ENCODE measurements at regions not wholly inside any gene's neighbourhood (a gene's known extent, or its start where the extent isn't known, plus 50 kb on each side); places are given as distances from the start of the nearest gene placed in this dataset.
A peak's percentile ranks its signal among the peaks of the same experiment; 100 is the strongest.
"Not testable (repeated sequence)": the region's sequence is repeated elsewhere in the genome, so short reads cannot be mapped to it uniquely, and the experiment has no call there.

DNA sequence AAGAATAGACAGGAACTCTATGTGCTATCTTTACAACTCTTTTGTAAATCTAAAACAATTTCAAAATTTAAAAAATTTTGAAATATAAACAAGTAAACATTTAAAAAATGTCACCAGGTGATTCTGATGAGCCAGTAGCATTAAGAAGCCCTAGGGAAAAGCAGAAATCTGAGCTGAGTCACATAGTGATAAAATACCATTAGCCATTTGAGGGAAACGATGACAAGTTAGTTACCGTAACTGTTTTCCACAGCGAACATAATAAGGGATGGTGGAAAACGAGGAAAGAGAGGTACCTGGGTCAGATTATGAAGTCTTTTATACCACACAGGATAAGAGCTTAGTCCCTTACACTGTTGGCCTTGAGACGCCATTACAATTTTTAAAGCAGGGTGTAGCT is 55.5 kb downstream of the PRR15 start:
- DNase-seq (ENCODE audit: extremely low read depth, low read depth) = no peak

DNA sequence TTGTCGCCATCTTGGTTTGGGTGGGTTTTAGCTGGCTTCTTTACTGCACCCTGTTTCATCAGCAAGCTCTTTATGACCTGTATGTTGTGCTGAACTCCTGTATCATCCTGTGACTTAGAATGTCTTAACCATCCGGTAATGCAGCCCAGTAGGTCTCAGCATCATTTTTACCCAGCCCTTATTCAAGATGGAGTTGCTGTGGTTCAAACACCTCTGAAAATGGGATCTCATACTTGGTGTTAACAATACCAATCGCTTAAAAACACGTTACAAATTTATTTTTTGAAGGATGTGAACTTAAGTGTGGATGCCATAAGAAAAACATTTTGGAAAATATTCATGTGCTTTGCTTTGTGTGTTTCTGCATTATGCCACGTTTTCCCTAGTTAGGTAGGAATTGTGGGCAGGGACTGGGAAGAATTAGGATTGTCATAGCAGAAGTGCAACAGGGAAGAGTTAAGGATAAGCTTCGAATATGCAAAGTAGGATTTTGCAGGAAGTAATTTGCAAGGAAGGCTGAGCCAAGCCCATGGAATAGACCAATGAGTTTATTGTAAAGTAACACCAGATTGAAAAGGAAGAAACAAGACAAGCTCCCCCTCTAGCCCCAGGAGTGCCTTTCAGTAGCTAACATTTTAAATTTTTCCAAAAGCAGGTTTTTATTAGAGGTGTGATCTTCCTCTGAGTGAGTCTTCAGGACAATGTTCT is 56.4 kb downstream of the PRR15 start:
- DNase-seq (ENCODE audit: extremely low read depth, low read depth) = no peak

DNA sequence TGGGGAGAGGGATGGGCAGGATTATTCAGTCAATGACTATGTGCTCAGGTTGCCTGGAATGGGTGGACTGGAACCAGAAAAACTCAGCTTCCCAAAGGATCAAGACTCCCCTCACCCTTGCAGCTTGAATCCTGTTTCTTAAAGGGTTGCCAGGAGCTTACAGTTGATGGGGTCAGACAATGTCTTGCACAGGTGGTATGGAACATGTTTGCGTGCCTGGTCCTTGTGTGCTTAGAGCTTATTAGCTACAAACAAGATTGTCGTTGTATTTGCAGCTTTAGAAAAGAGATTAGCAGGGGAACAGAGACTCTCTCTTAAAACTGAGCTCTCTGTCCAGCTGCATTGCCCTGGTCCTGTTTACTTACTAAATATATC is 56.9 kb downstream of the PRR15 start:
- no peak for DNase-seq (ENCODE audit: extremely low read depth, low read depth)

DNA sequence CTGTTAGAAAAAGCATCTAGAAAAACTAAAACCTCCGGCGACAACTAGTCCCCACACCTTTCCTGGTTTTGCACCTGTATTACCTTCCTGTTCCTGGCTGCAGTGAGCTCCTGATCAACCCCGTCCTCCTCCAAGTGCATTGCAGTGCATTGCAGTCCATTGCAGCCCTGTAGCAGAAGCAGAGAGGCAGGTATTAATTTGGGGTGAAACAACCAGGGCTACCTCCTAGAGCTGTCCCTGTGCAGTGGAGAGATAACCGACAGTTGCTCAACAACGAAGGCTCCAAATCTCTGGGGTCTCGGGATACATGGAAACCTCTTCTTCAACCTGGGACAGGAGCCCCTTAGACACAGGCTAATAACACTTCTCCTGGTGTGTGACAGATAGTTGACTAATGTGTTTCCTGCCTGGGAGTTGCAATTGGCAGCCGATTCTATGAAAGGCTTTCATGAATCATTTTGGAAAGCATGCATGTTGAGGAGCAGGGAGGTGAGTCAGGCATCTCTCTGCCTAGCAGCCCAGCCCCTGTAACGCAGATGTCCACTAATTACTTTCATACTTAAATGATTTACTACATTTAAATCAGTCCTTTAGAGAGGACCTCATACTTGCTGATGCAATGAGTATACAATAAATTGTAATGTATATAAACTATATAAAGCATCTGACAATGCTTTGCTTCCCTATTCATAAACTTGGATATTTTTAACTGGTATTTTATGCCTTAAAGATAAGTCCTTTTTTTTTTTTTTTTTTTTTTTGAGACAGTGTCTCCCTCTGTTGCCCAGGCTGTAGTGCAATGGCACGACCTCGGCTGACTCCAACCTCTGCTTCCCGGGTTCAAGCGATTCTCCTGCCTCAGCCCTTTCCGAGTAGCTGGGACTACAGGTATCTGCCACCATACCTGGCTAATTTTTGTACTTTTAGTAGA is 59.0 kb downstream of the PRR15 start:
- DNase-seq (ENCODE audit: extremely low read depth, low read depth) = peak; percentile 78

DNA sequence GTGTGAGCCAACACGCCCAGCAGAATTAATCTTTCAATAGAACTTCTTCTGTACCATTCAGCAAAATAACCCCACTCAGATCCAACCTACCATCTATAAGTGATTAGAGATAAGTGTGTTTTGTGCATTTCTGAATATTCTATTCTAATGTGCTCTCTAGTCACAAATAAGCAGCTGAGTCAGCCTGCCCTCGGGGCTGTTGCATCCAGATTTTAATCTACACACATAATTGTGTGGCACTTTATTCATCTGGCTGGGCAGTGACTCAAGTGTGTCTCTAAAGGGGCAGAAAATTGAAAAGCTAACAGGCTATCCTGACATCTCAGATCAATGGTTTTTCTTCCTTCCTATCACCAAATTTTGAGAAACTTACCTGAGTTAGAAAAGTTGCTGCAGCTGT is 60.3 kb downstream of the PRR15 start:
- no peak for DNase-seq (ENCODE audit: extremely low read depth, low read depth)

DNA sequence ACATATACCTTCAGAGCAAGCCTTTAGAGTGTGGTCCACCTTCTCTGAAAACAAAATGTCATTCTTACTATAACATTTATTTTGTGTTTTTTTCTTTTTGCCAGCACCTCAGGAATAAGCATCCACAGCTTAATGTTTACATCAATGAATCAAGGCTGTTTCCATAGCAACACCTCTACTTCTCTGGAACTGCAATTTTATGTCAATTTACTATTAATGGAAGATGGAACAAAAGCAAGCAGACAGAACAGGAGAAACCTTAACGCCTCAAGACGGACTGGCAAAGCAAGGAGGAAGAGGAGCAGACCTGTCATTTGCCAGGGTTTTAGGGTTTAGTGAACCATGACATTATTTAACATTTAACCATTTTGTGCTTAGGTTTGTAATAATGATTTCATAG is 63.1 kb downstream of the PRR15 start:
- no peak for DNase-seq (ENCODE audit: extremely low read depth, low read depth)

DNA sequence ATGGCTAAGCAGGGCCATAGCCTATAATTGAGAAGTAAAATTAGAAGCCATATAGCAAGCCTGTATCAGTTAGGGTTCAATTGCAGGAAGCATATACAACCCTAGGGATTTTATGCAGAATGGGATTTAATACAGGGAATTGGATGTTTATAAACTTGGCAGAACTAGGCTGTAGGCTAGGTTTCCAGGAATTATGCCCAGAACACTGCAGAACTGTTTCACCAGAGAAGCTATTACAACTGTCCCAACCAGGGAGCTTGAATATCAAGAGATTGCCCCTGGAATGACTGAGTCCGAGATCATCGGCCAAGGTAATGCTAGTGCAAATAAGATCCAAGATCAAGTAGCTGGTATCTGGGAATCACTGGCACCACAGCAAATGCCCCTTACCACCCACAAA is 64.0 kb downstream of the PRR15 start:
- DNase-seq (ENCODE audit: extremely low read depth, low read depth) = no peak

DNA sequence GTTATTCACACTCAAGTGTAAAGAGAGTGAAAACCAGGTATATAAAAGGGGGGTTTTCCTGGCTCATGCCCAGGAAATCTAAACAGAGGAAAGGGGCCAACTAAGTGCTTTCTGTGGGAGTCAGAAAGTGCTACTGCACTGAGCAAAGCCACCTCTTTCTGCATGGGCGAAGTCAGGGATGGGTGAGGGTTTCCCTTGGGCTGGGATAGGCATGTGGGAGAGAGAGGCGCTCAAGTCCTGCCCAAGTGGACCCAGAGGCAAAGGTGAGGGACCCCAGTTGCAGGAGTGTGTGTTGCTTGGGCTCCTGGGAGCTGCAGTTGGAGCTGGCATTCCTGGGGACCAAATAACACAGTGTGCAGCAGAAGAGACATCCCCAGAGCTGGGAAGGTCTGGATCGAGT is 65.9 kb downstream of the PRR15 start:
- no peak for DNase-seq (ENCODE audit: extremely low read depth, low read depth)

DNA sequence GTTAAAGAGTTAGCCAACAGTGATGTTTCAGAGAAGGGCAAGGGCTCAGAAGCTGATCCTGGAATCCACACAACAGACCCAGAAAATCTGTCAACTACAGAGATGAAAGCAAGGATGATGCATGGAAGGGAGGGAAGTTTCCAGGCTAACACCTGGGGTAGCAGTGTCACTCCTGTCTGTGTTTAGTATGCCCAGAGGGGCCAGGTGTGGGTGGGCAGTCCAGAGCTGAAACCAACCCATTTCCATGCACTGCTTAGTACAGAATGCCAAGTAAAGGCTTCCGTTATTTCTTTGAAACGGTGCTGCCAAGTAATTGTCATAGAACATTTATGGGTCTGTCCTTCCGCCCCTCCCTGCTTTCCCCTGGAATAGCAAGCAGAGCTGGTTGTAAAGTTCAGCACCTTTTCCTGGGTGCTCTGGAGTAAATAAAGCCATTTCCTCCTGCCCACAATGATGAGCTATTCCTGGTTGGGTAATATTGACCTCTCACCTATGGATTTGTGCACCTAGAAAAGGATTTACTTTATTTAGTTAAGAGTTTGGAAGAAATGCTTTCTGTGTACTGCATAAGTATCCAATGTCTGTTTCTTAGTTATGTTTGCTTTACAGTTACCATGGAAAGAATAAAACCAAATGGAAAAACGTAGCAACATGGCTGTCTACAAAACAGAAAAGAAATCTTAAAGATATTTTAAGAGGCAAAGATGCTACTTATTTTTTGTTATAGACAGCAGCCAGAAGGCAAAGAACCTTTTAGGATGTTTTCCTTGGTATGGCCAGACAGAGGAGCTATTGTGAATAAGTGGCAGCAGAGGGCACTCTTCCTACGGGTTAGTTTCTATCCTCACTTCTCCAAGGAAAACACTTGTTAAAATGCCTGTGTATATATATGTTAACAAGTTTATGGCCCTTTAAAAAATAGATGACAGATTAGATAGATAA is 71.7 kb downstream of the PRR15 start:
- peak; percentile 37 for DNase-seq (ENCODE audit: extremely low read depth, low read depth)

DNA sequence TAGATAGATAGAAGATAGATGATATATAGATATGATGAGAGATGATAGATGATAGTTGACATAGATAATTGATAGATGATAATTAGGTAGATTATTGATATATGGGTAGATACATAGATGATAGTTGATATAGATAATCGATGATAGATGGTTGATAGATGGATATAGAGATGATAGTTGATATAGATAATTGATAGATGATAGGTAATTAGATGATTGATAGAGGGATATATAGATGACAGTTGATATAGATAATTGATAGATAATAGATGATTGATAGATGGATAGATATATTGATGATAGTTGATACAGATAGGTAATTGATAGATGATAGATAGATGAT is 72.3 kb downstream of the PRR15 start:
- DNase-seq (ENCODE audit: extremely low read depth, low read depth) = no peak

DNA sequence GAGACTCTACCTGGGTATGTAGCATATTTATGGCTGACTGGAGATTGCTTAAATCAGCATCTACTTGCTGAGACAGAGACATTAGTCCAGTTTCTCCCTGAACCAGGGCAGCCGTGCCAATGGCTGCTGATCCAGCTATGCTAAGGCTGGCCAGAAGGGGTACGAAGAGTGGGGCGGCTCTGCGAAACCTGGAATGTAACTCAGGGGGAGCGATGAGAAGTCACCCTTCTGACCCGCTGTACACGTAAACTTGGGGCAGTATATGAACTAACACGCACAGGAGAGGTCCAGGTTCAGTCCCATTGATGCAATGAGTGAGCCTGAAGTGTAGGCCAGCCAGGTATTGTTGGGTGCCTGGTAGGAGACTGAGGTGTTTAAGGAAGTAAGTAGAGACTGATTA is 73.7 kb downstream of the PRR15 start:
- no peak for DNase-seq (ENCODE audit: extremely low read depth, low read depth)

DNA sequence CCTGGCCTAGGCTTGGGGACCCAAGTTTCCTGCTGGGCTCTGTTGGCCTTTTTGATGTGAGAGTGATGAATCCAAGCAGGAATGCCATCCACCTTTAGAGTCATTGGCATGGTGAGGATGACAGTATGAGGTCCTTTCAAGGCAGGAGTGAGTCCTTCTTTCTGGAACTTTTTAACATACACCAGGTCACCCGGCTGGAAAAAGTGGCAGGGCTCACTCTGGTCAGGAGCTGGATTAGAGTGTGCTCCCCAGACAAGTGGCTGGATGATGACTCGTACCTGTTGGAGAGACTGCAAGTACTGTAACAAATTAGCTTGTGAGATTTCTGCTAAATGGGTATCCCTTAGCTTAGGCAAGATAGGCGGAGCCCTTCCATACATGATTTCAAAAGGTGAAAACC is 75.2 kb downstream of the PRR15 start:
- not testable (repeated sequence) for DNase-seq (ENCODE audit: extremely low read depth, low read depth)

DNA sequence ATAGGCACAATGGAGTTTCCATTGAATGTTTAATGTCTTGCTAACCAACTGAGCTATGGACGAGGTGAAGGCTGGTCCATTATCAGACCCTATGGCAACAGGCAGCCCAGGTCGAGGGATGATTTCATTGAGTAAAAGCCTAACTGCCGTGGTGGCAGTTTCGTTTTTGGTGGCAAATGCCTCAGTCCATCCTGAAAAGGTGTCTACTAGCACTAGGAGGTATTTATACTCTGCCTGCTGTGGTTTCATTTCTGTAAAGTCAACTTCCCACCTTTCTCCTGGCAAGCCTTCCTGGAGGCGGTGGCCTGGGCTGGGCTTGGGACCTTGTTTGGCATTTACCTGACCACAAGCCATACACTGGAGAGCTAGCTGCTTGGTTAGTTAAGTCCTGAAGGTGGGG is 75.8 kb downstream of the PRR15 start:
- no peak for DNase-seq (ENCODE audit: extremely low read depth, low read depth)

DNA sequence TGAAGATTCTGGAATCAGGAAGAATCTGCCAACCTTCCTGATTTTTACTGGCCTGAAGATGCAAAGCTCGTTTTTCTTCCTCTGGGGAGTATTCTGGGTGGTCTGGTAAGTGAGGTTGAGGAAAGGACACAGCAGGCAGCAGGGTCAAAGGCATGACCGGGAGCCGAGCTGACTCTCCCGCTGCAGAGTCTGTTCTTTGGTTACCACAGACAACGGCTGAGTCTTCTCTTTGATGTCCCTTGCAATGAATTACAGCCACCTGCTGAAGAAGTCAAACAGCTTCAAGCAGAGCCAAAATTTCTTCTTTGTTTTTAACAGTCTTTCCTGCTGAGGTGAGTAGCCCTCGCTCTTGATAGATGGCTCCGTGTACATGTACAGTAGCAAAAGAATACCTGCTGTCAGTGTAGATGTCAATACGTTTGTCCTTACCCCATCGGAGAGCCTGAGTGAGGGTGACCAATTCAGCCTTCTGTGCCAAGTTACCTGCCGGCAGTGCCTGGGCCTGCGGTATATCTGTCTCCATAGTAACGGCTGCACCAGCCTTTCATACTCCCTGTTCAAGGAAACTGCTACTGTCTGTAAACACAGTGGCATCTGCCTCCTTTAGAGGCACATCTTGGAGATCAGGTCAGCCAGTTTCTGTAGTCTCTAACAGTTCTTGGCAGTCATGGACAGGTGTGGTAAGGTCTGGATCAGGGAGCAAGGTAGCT is 76.4 kb downstream of the PRR15 start:
- no peak for DNase-seq (ENCODE audit: extremely low read depth, low read depth)

DNA sequence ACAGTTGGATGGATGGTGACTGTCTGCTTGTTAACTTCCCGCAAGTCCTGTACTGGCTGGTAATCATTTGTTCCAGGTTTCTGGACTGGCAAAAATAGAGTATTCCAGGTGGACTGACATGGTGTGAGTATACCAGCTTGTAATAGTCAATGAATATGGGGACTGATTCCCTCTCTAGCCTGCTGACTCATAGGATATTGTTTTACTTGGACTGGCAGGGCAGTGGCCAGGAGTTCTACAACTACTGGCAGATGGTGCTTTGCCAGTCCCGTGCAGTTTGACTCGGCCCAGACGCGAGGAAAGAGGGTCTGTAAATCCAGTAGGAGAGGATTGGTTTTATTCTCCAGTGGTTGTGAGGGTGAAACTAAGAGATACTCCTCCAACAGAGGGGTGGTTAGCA is 78.0 kb downstream of the PRR15 start:
- DNase-seq (ENCODE audit: extremely low read depth, low read depth) = no peak

DNA sequence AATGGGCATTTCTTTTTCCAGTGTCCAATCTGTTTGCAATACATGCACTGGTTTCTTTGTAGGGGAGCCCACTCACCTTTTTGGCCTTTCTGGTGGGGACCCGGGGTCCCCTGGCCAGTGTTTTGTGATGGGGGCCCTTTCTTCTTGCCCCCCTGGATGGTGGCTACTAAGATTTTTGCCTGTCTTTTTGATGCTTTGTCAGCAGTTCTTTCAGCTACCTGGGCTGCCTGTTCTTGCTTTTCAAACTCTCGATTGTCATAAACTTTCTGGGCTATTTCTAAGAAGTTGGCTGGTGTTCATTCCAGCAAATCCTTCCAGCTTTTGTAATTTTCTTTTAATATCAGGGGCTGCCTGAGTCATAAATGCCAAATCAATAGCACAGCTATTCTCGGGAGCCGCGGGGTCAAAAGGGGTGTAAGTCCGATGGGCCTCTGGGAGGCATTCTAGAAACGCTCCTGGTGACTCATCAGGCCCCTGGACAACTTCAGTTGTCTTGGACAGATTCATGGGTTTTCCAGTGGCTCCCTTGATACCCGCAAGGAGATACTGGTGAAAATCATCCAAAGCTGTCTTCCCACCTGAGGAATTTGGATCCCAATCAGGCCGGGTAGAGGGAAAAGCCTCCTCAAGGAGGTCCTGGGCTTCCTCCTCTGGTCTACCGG is 79.0 kb downstream of the PRR15 start:
- DNase-seq (ENCODE audit: extremely low read depth, low read depth) = no peak

DNA sequence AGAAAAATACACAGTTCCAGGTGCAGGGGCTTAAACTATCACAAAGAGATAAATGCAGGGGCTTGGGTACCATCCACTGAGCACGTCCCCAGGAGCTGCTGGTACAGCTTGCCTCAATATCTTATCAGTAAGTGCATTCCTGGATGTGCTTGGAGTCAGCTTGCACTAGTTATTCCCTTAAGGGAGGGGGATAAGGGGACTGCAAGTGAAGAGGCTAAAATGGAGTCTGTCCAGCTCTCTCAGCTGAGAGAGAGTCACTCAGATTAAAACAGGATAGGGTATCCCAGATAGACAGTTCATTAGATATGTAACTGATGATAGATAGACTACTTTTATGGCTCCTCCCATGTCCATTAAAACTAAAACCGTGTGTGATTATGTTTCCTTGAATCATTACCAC is 82.5 kb downstream of the PRR15 start:
- DNase-seq (ENCODE audit: extremely low read depth, low read depth) = not testable (repeated sequence)

DNA sequence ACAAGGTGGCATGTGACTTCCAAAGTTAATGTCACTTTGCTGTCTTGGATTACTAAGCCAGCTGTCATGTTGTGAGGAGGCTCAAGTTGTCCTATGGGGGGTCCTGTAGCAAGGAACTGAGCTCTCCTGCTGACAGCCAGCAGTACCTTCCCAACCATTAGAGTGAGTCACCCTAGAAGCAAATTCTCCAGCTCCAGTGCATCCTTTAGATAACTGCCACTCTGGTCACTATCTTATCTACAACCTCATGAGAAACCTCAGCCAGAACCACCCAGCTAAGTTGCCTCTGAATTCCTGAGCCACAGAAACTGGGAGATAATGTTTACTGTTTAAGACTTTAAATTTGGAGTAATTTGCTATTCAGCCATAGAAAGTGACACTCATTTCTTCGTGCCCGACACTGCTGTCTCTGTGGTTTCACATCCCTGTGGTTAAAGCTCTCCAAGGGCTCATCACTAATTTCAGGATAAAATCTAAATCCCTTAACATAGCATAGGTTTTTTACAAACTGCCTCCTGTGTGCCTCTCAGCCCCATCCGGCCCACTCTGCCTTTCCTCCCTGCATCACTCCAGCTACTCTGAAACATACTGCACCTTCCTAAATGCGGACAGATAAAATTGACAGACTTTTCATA is 83.5 kb downstream of the PRR15 start:
- no peak for DNase-seq (ENCODE audit: extremely low read depth, low read depth)

DNA sequence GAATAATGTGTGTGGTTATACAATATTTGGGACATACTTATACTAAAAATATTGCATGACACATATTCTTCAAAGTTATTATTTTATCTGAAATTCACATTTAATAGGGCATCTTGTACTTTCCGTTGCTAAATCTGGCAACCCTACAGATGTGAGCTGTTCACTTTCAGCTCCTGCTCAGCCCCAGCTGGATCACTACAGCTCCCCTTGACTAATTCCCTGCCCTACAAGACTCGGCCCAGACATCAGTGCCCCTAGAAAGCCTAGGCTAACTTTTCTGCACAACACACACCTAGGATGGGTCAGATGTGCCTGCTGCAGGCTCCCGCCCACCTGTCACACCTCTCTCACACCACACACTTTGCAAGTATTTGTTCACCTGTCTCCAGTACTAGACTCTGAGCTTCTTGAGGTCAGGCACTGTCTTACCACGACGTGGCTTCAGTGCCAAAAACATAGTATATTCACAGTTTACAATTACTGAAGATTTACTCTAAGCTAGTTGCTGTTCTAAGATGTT is 84.1 kb downstream of the PRR15 start:
- DNase-seq (ENCODE audit: extremely low read depth, low read depth) = not testable (repeated sequence)
